NCI-H2171 treated with DMSO at 0.1 percent for 48 hours (cell line): ENCODE measurements at regions not wholly inside any gene's neighbourhood (a gene's known extent, or its start where the extent isn't known, plus 50 kb on each side); places are given as distances from the start of the nearest gene placed in this dataset.
A peak's percentile ranks its signal among the peaks of the same experiment; 100 is the strongest.
"Not testable (repeated sequence)": the region's sequence is repeated elsewhere in the genome, so short reads cannot be mapped to it uniquely, and the experiment has no call there.

Source experiments
- DNase-seq: peaks from one replicate; lab custom pipeline; 2025; lab: John Stamatoyannopoulos, UW

GRCh38 chr11:34830648-34831047 is 85.5 kb downstream of the APIP start:
- DNase-seq: peak; percentile 29

- DNase-seq: no peak
These were observed 86.1 kb downstream of the APIP start for GRCh38 chr11:34830035-34830434.

GRCh38 chr11:34827228-34827627 is 89.0 kb downstream of the APIP start:
- no peak for DNase-seq

- DNase-seq: no peak
These were observed 89.8 kb downstream of the APIP start for GRCh38 chr11:34826384-34826726.

- DNase-seq: no peak
These were observed 90.4 kb downstream of the APIP start for GRCh38 chr11:34825670-34826383.

GRCh38 chr11:34825315-34825669 is 90.9 kb downstream of the APIP start:
- no peak for DNase-seq

- no peak for DNase-seq
These were observed 91.8 kb downstream of the APIP start for GRCh38 chr11:34824425-34824824.

GRCh38 chr11:34823639-34824038 is 92.5 kb downstream of the APIP start:
- no peak for DNase-seq

- no peak for DNase-seq
These were observed 93.0 kb downstream of the APIP start for GRCh38 chr11:34823197-34823596.

GRCh38 chr11:34819740-34820482 is 96.3 kb downstream of the APIP start:
- no peak for DNase-seq

GRCh38 chr11:34817812-34818211 is 98.4 kb downstream of the APIP start:
- not testable (repeated sequence) for DNase-seq

- no peak for DNase-seq
These were observed 99.4 kb downstream of the APIP start for GRCh38 chr11:34816698-34817213.

GRCh38 chr11:34812905-34813576 is 103.1 kb downstream of the APIP start:
- DNase-seq: no peak

GRCh38 chr11:34811858-34812257 is 104.3 kb downstream of the APIP start:
- no peak for DNase-seq

GRCh38 chr11:34810107-34810562 is 106.0 kb downstream of the APIP start:
- no peak for DNase-seq

- no peak for DNase-seq
These were observed 106.7 kb downstream of the APIP start for GRCh38 chr11:34809191-34810106.

GRCh38 chr11:34806875-34807274 is 109.3 kb downstream of the APIP start:
- DNase-seq: no peak

- no peak for DNase-seq
These were observed 110.2 kb downstream of the APIP start for GRCh38 chr11:34805937-34806336.

- DNase-seq: no peak
These were observed 116.3 kb downstream of the APIP start for GRCh38 chr11:34799848-34800247.

GRCh38 chr11:34798985-34799384 is 117.2 kb downstream of the APIP start:
- DNase-seq: no peak

- not testable (repeated sequence) for DNase-seq
These were observed 118.7 kb downstream of the APIP start for GRCh38 chr11:34797497-34797896.

GRCh38 chr11:34795641-34796040 is 120.5 kb downstream of the APIP start:
- DNase-seq: no peak
